A549 (cell line): ENCODE measurements at regions not wholly inside any gene's neighbourhood (a gene's known extent, or its start where the extent isn't known, plus 50 kb on each side); places are given as distances from the start of the nearest gene placed in this dataset.

ENCODE experiments used
- CTCF ChIP-seq: fragments of >200 bp; sonication (Bioruptor Twin); formaldehyde crosslinking; IDR thresholded peaks from 3 replicates; pipeline ENCODE4 v1.5.1; 2016
- EP300 ChIP-seq, 2 experiments: fragments of >200 bp; sonication (Bioruptor Twin); formaldehyde crosslinking; IDR thresholded peaks; 2 replicates in 1 of 2; 3 replicates in 1 of 2; pipeline ENCODE4 v1.6.1; 2016 to 2017
- KDM1A ChIP-seq: fragments of 200-600 bp; sonication (generic); IDR thresholded peaks from 2 replicates; pipeline ENCODE4 v1.6.1; 2016; ENCODE audit warnings: low read depth, mild to moderate bottlenecking
- MAZ ChIP-seq: fragments of 150-350 bp; IDR thresholded peaks from 2 replicates; pipeline ENCODE4 v1.6.1; 2014; ENCODE audit warnings: antibody characterized with exemption, low read depth, low read length, borderline replicate concordance
- NFE2L2 ChIP-seq: fragments of 150-350 bp; conservative IDR thresholded peaks from 2 replicates; pipeline ENCODE4 v1.6.1; 2014; ENCODE audit warnings: low read length
- RAD21 ChIP-seq, 2 experiments: fragments of >200 bp in 1 of 2; sonication (Bioruptor Twin) in 1 of 2; formaldehyde crosslinking in 1 of 2; IDR thresholded peaks in 1 of 2; conservative IDR thresholded peaks in 1 of 2; 2 replicates in 1 of 2; 3 replicates in 1 of 2; pipeline ENCODE4 v1.6.1; 2012 to 2018; ENCODE audit warnings: inconsistent platforms in 1 of 2
- RFX5 ChIP-seq: fragments of 450-650 bp; IDR thresholded peaks from 2 replicates; pipeline ENCODE4 v1.7.1; 2014; ENCODE audit warnings: antibody characterized with exemption, mild to moderate bottlenecking, moderate library complexity

GRCh38 chr5:159398936-159399335, 68.6 kb upstream of the IL12B start:
- TF ChIP-seq MAZ (no peak), RFX5 (no peak), RAD21 (conservative IDR thresholded peaks at IDR 0.05 in 1 of 2, IDR thresholded peaks at IDR 0.05 in 1 of 2) (no peak), NFE2L2 (no peak), KDM1A (no peak), CTCF (no peak), EP300 (IDR thresholded peaks at IDR 0.05) (no peak)
